ENCODE measurements at regions not wholly inside any gene's neighbourhood (a gene's known extent, or its start where the extent isn't known, plus 50 kb on each side); places are given as distances from the start of the nearest gene placed in this dataset.

- 85 to 86% methylated on average over 12 of the region's 12 CpGs for WGBS, 2 donors
Observed at GRCh38 chr5:152124409-152125041, 199.9 kb upstream of the GLRA1 start.

GRCh38 chr5:152118676-152119470 is 194.2 kb upstream of the GLRA1 start:
- no peaks in the 10 kb centered on the region for H3K4me1 ChIP-seq
- H3K36me3 ChIP-seq: no peaks in the 10 kb centered on the region
- H3K27ac ChIP-seq: no peak overlapping the region
- H3K9me3 ChIP-seq: no peaks in the 10 kb centered on the region
- ATAC-seq (ENCODE audit: low FRiP score in 2 of 2) (no peak), DNase-seq (no peak)
- no peak overlapping the region for H3K4me3 ChIP-seq
- TF ChIP-seq POLR2A (IDR thresholded peaks at IDR 0.05) (no peak), CTCF (IDR thresholded peaks at IDR 0.05) (no peak), EP300 (IDR thresholded peaks at IDR 0.05) (no peak), POLR2AphosphoS5 (IDR thresholded peaks at IDR 0.05) (no peak)
- no peaks in the 10 kb centered on the region for H3K27me3 ChIP-seq
- WGBS, 2 donors: 28 to 53% methylated on average over 4 to 5 of the region's 5 CpGs

More at GRCh38 chr5:152124409-152125041, 199.9 kb upstream of the GLRA1 start:
- ATAC-seq (ENCODE audit: low FRiP score in 2 of 2) (no peak), DNase-seq (peak in 1 of 2 donors; percentile 49)
- no peak for TF ChIP-seq POLR2A (IDR thresholded peaks at IDR 0.05)
- no peak for TF ChIP-seq EP300 (IDR thresholded peaks at IDR 0.05)
- TF ChIP-seq CTCF (IDR thresholded peaks at IDR 0.05): no peak
- TF ChIP-seq POLR2AphosphoS5 (IDR thresholded peaks at IDR 0.05): no peak
- Histone ChIP-seq H3K27me3 (no peaks in the 10 kb centered on the region), H3K4me1 (no peaks in the 10 kb centered on the region), H3K27ac (no peak overlapping the region), H3K9me3 (no peaks in the 10 kb centered on the region), H3K36me3 (no peaks in the 10 kb centered on the region), H3K4me3 (no peak overlapping the region)

GRCh38 chr5:152116934-152117333 is 192.3 kb upstream of the GLRA1 start:
- no peak for ATAC-seq (ENCODE audit: low FRiP score in 2 of 2)
- H3K27ac ChIP-seq: no peak overlapping the region
- H3K9me3 ChIP-seq: no peaks in the 10 kb centered on the region
- H3K27me3 ChIP-seq: no peaks in the 10 kb centered on the region
- DNase-seq: no peak
- WGBS, 2 donors: 77 to 84% methylated on average over 3 of the region's 3 CpGs
- no peaks in the 10 kb centered on the region for H3K4me1 ChIP-seq
- TF ChIP-seq POLR2A (IDR thresholded peaks at IDR 0.05) (no peak), EP300 (IDR thresholded peaks at IDR 0.05) (no peak), POLR2AphosphoS5 (IDR thresholded peaks at IDR 0.05) (no peak), CTCF (IDR thresholded peaks at IDR 0.05) (no peak)
- no peak overlapping the region for H3K4me3 ChIP-seq
- no peaks in the 10 kb centered on the region for H3K36me3 ChIP-seq

GRCh38 chr5:152113401-152113800 is 188.8 kb upstream of the GLRA1 start:
- DNase-seq: no peak
- Histone ChIP-seq H3K27ac (no peak overlapping the region), H3K36me3 (no peaks in the 10 kb centered on the region), H3K4me1 (no peaks in the 10 kb centered on the region), H3K27me3 (no peaks in the 10 kb centered on the region), H3K9me3 (no peaks in the 10 kb centered on the region), H3K4me3 (no peak overlapping the region)
- WGBS, 2 donors: 63 to 73% methylated on average over 2 of the region's 2 CpGs
- TF ChIP-seq CTCF (IDR thresholded peaks at IDR 0.05): no peak
- no peak for TF ChIP-seq POLR2AphosphoS5 (IDR thresholded peaks at IDR 0.05)
- TF ChIP-seq EP300 (IDR thresholded peaks at IDR 0.05): no peak
- no peak for TF ChIP-seq POLR2A (IDR thresholded peaks at IDR 0.05)
- no peak for ATAC-seq (ENCODE audit: low FRiP score in 2 of 2)
